H1 (cell line): ENCODE measurements at regions not wholly inside any gene's neighbourhood (a gene's known extent, or its start where the extent isn't known, plus 50 kb on each side); places are given as distances from the start of the nearest gene placed in this dataset.

Experiments used
- CTCF ChIA-PET: fragments of 300-600 bp; sonication (Branson Sonifier 250); formaldehyde crosslinking; loops from one replicate; lab custom pipeline; 2021; ENCODE audit not compliant: partially characterized antibody; lab: Charles Lee
- POLR2A ChIA-PET: fragments of 300-600 bp; sonication (Branson Sonifier 250); formaldehyde crosslinking; loops from one replicate; lab custom pipeline; 2021; ENCODE audit warnings: inconsistent platforms; ENCODE audit not compliant: partially characterized antibody; lab: Charles Lee
- DNase-seq, 2 experiments: peaks; one replicate each; pipeline versions ENCODE4 v3.0.0 to v3.0.0-alpha.2; 2010 to 2022; ENCODE audit warnings: low spot score in 2 of 2, low read depth in 1 of 2, mixed read lengths in 1 of 2
- FAIRE-seq: peaks from 2 replicates; lab custom pipeline; 2011; peaks lifted over from hg19 to GRCh38; lab: Jason Lieb, UNC
- H2AFZ ChIP-seq: 2 replicates; pipeline ENCODE4 v1.8.1; 2012; ENCODE audit warnings: low read length, inconsistent platforms
- H2AK5ac ChIP-seq: 2 replicates; pipeline ENCODE4 v1.6.1; 2013; ENCODE audit warnings: low read depth, low read length
- H2BK120ac ChIP-seq: replicated peaks from 2 replicates; pipeline ENCODE3; 2013; ENCODE audit warnings: low read depth, low read length, inconsistent platforms
- H2BK12ac ChIP-seq: 2 replicates; pipeline ENCODE4 v1.6.1; 2013; ENCODE audit warnings: low read depth, low read length
- H2BK15ac ChIP-seq: 2 replicates; pipeline ENCODE4 v1.6.1; 2013; ENCODE audit warnings: low read length
- H2BK20ac ChIP-seq: 2 replicates; pipeline ENCODE4 v1.6.1; 2013; ENCODE audit warnings: low read length
- H2BK5ac ChIP-seq: 2 replicates; pipeline ENCODE4 v1.6.1; 2013; ENCODE audit warnings: low read depth, low read length
- H3K14ac ChIP-seq: 2 replicates; pipeline ENCODE4 v1.6.1; 2013; ENCODE audit warnings: inconsistent platforms; ENCODE audit not compliant: insufficient read length
- H3K18ac ChIP-seq: 2 replicates; pipeline ENCODE4 v1.6.1; 2013; ENCODE audit warnings: low read length; ENCODE audit errors: extremely low read depth
- H3K23ac ChIP-seq: 2 replicates; pipeline ENCODE4 v1.6.1; 2013; ENCODE audit warnings: inconsistent platforms; ENCODE audit not compliant: insufficient read length
- H3K23me2 ChIP-seq: 2 replicates; pipeline ENCODE4 v1.6.1; 2013; ENCODE audit warnings: low read depth, low read length
- H3K27ac ChIP-seq: 2 replicates; pipeline ENCODE4 v1.6.1; 2011; ENCODE audit warnings: low read depth, low read length, inconsistent platforms
- H3K27me3 ChIP-seq, 4 experiments: replicated peaks in 1 of 4; 1 replicate in 1 of 4; 2 replicates in 3 of 4; pipeline versions ENCODE4 v1.6.1 to v1.8.1; 2011 to 2013; ENCODE audit warnings: low read length in 3 of 4, mild to moderate bottlenecking in 3 of 4, inconsistent platforms in 2 of 4, mixed read lengths in 2 of 4, moderate library complexity in 1 of 4; ENCODE audit not compliant: control insufficient read depth in 3 of 4, insufficient read depth in 3 of 4; ENCODE audit errors: extremely low read depth in 1 of 4
- H3K36me3 ChIP-seq, 4 experiments: 2 replicates each; pipeline versions ENCODE4 v1.6.1 to v1.8.1; 2011 to 2013; ENCODE audit warnings: mild to moderate bottlenecking in 4 of 4, low read length in 3 of 4, moderate library complexity in 2 of 4, control low read depth in 1 of 4, inconsistent platforms in 1 of 4; ENCODE audit not compliant: insufficient read depth in 4 of 4, control insufficient read depth in 2 of 4
- H3K4ac ChIP-seq: replicated peaks from 2 replicates; pipeline ENCODE3; 2013; ENCODE audit warnings: low read length, low read depth, mixed read lengths, inconsistent platforms; ENCODE audit not compliant: insufficient read length
- H3K4me1 ChIP-seq, 4 experiments: replicated peaks in 1 of 4; 1 replicate in 1 of 4; 2 replicates in 3 of 4; pipeline versions ENCODE4 v1.6.1 to v1.8.1; 2011 to 2013; ENCODE audit warnings: low read length in 3 of 4, inconsistent platforms in 2 of 4, mixed read lengths in 1 of 4; ENCODE audit not compliant: insufficient read depth in 4 of 4, control insufficient read depth in 3 of 4
- H3K4me2 ChIP-seq, 2 experiments: 2 replicates each; pipeline versions ENCODE4 v1.6.1 to v1.8.1; 2011 to 2013; ENCODE audit warnings: low read depth in 2 of 2, low read length in 2 of 2, control low read depth in 1 of 2, inconsistent platforms in 1 of 2, mild to moderate bottlenecking in 1 of 2; ENCODE audit not compliant: insufficient read depth in 1 of 2
- H3K4me3 ChIP-seq, 4 experiments: fragments of 200-600, 300-600 bp in 1 of 4; sonication (generic), shearing (Covaris generic), sonication (Bioruptor Twin) in 1 of 4; 2 replicates each; pipeline versions ENCODE4 v1.5.1 to v1.8.1; 2011 to 2016; ENCODE audit warnings: low read length in 4 of 4, low read depth in 3 of 4, control low read depth in 2 of 4, inconsistent platforms in 2 of 4, mild to moderate bottlenecking in 2 of 4, mixed read lengths in 1 of 4, moderate library complexity in 1 of 4; ENCODE audit not compliant: insufficient read depth in 2 of 4; ENCODE audit errors: extremely low read depth in 1 of 4
- H3K56ac ChIP-seq: replicated peaks from 2 replicates; pipeline ENCODE3; 2013; ENCODE audit warnings: low read depth, mild to moderate bottlenecking, mixed read lengths, low read length, inconsistent platforms; ENCODE audit not compliant: insufficient read length
- H3K79me1 ChIP-seq: 2 replicates; pipeline ENCODE4 v1.6.1; 2013; ENCODE audit warnings: low read depth, low read length, control low read depth
- H3K79me2 ChIP-seq, 2 experiments: 2 replicates each; pipeline versions ENCODE4 v1.6.1 to v1.8.1; 2012 to 2013; ENCODE audit warnings: low read length in 2 of 2, mild to moderate bottlenecking in 2 of 2, inconsistent platforms in 1 of 2; ENCODE audit not compliant: insufficient read depth in 2 of 2, control insufficient read depth in 1 of 2
- H3K9ac ChIP-seq, 4 experiments: replicated peaks in 1 of 4; 1 replicate in 1 of 4; 2 replicates in 3 of 4; pipeline versions ENCODE4 v1.6.1 to v1.8.1; 2011 to 2013; ENCODE audit warnings: low read depth in 3 of 4, low read length in 3 of 4, control low read depth in 2 of 4, mild to moderate bottlenecking in 2 of 4, moderate library complexity in 2 of 4, inconsistent platforms in 1 of 4; ENCODE audit errors: extremely low read depth in 1 of 4
- H3K9me3 ChIP-seq, 2 experiments: 2 replicates each; pipeline versions ENCODE4 v1.6.1 to v1.8.1; 2012 to 2013; ENCODE audit warnings: mild to moderate bottlenecking in 2 of 2, moderate library complexity in 2 of 2, control low read depth in 1 of 2, inconsistent platforms in 1 of 2, low read depth in 1 of 2, low read length in 1 of 2, mixed read lengths in 1 of 2; ENCODE audit not compliant: insufficient read depth in 2 of 2
- H4K20me1 ChIP-seq, 2 experiments: replicated peaks in 1 of 2; 2 replicates each; pipeline versions ENCODE3 to v1.8.1; 2011 to 2013; ENCODE audit warnings: inconsistent platforms in 2 of 2, low read length in 2 of 2, mild to moderate bottlenecking in 1 of 2; ENCODE audit not compliant: insufficient read depth in 2 of 2, control insufficient read depth in 1 of 2
- H4K5ac ChIP-seq: 2 replicates; pipeline ENCODE4 v1.6.1; 2013; ENCODE audit warnings: low read length, low read depth, mixed read lengths, inconsistent platforms; ENCODE audit not compliant: insufficient read length
- H4K8ac ChIP-seq: 2 replicates; pipeline ENCODE4 v1.8.0; 2013; ENCODE audit warnings: mild to moderate bottlenecking, moderate library complexity, low read length, inconsistent platforms; ENCODE audit not compliant: insufficient read depth; ENCODE audit errors: extremely low read depth
- H4K91ac ChIP-seq: replicated peaks from 2 replicates; pipeline ENCODE3; 2013; ENCODE audit warnings: low read length, mixed read lengths, inconsistent platforms; ENCODE audit not compliant: insufficient read length
- ATF2 ChIP-seq: IDR thresholded peaks from 2 replicates; pipeline ENCODE4 v1.6.1; 2012; ENCODE audit warnings: low read length, inconsistent platforms
- CEBPB ChIP-seq: IDR thresholded peaks from 2 replicates; pipeline ENCODE4 v1.6.1; 2012; ENCODE audit warnings: low read depth, low read length
- E2F6 ChIP-seq: IDR thresholded peaks from 2 replicates; pipeline ENCODE4 v1.6.1; 2012; ENCODE audit warnings: inconsistent platforms
- JUN ChIP-seq: IDR thresholded peaks from 2 replicates; pipeline ENCODE4 v1.6.1; 2011; ENCODE audit warnings: low read depth, mild to moderate bottlenecking, improper control_type of control experiment, low read length
- NANOG ChIP-seq: IDR thresholded peaks from 2 replicates; pipeline ENCODE4 v1.6.1; 2011; ENCODE audit warnings: low read length, low read depth, mild to moderate bottlenecking, inconsistent platforms; ENCODE audit not compliant: insufficient read depth, poor library complexity, severe bottlenecking
- POU5F1 ChIP-seq: IDR thresholded peaks from 2 replicates; pipeline ENCODE4 v1.6.1; 2011; ENCODE audit warnings: low read depth, mild to moderate bottlenecking, low read length, moderate library complexity
- SRF ChIP-seq: IDR thresholded peaks from 2 replicates; pipeline ENCODE4 v1.6.1; 2011; ENCODE audit warnings: mild to moderate bottlenecking, low read depth, low read length, moderate library complexity
- WGBS, 2 experiments: shearing (Covaris generic) in 1 of 2; methylation state at CpG; one replicate each; pipeline versions ENCODE4 v1.1.6 to v1.1.7; 2013 to 2015; ENCODE audit warnings: low lambda C conversion rate in 2 of 2, mixed read lengths in 2 of 2, inconsistent platforms in 1 of 2, low coverage in 1 of 2, missing lambda C conversion rate in 1 of 2; ENCODE audit not compliant: insufficient replicate concordance in 2 of 2, insufficient coverage in 1 of 2, insufficient read length in 1 of 2; ENCODE audit errors: extremely low coverage in 1 of 2, missing lambda C conversion rate in 1 of 2; 5-methylcytosine and 5-hydroxymethylcytosine counted together

- DNase-seq (no peak), FAIRE-seq (no peak)
- H2BK120ac ChIP-seq = no peak overlapping the region
- H3K36me3 ChIP-seq = no peaks in the 10 kb centered on the region
- H3K27ac ChIP-seq = no peak overlapping the region
- H3K4me2 ChIP-seq = no peak overlapping the region
- no peak for TF ChIP-seq ATF2
- TF ChIP-seq POU5F1 = no peak
- no peak for TF ChIP-seq NANOG
- no peak for TF ChIP-seq E2F6
- TF ChIP-seq SRF = no peak
- TF ChIP-seq CEBPB = no peak
- TF ChIP-seq JUN = no peak
- no peak overlapping the region for H4K8ac ChIP-seq
- H3K56ac ChIP-seq = no peak overlapping the region
- no peak overlapping the region for H3K18ac ChIP-seq
- ChIA-PET POLR2A (no interaction called here), CTCF (interaction anchor here (1.4 to 1.5 kb wide), 2 partner anchors 22 to 45 kb away, joined by 3 to 4 read pairs; no protein-coding TSS in a partner anchor)
- no peaks in the 10 kb centered on the region for H3K23me2 ChIP-seq
- no peak overlapping the region for H2BK12ac ChIP-seq
- no peak overlapping the region for H3K9ac ChIP-seq
- H2BK5ac ChIP-seq = no peak overlapping the region
- no peak overlapping the region for H2BK20ac ChIP-seq
- H3K79me2 ChIP-seq = no peaks in the 10 kb centered on the region
- H3K4me3 ChIP-seq = no peak overlapping the region
- no peaks in the 10 kb centered on the region for H4K20me1 ChIP-seq
- no peak overlapping the region for H3K23ac ChIP-seq
- H3K9me3 ChIP-seq = no peaks in the 10 kb centered on the region
- 88% methylated on average over 1 of the region's 1 CpG; no CpG with 5 or more reads in 1 of the 2 experiments for WGBS, 2 experiments
- H3K4ac ChIP-seq = no peak overlapping the region
- no peak overlapping the region for H2BK15ac ChIP-seq
- no peak overlapping the region for H2AK5ac ChIP-seq
- H3K27me3 ChIP-seq = peaks cover 0 to 1% (median 0%) of the 10 kb centered on the region in 4 experiments; a peak in 1 of 7 replicates
- no peaks in the 10 kb centered on the region for H3K4me1 ChIP-seq
- H4K91ac ChIP-seq = no peak overlapping the region
- no peak overlapping the region for H2AFZ ChIP-seq
- H3K14ac ChIP-seq = no peak overlapping the region
- H4K5ac ChIP-seq = no peak overlapping the region
- H3K79me1 ChIP-seq = no peaks in the 10 kb centered on the region
These were observed 167.3 kb downstream of the PPP1R3A start for GRCh38 chr7:113751547-113751946.
